MG63 (cell line): ENCODE measurements at regions not wholly inside any gene's neighbourhood (a gene's known extent, or its start where the extent isn't known, plus 50 kb on each side); places are given as distances from the start of the nearest gene placed in this dataset.

Experiments used
- DNase-seq: peaks from one replicate; pipeline ENCODE4 v3.0.0-alpha.2; 2020
- H3K27me3 ChIP-seq: fragments of 250-450 bp; sonication (Bioruptor Pico); 2 replicates; pipeline ENCODE4 v1.5.1; 2020; ENCODE audit warnings: mild to moderate bottlenecking, moderate library complexity
- H3K36me3 ChIP-seq: fragments of 250-450 bp; sonication (Bioruptor Pico); 2 replicates; pipeline ENCODE4 v1.5.1; 2020; ENCODE audit warnings: mild to moderate bottlenecking, moderate library complexity
- H3K4me3 ChIP-seq: fragments of 250-450 bp; sonication (Bioruptor Pico); 2 replicates; pipeline ENCODE4 v1.5.1; 2020; ENCODE audit warnings: mild to moderate bottlenecking, moderate library complexity
- H3K9me3 ChIP-seq: fragments of 250-450 bp; sonication (Bioruptor Pico); 2 replicates; pipeline ENCODE4 v1.5.1; 2020; ENCODE audit warnings: mild to moderate bottlenecking, moderate library complexity

GRCh38 chr15:57767481-57767880, 61.0 kb downstream of the POLR2M start:
- Histone ChIP-seq H3K9me3 (no peaks in the 10 kb centered on the region), H3K4me3 (no peak overlapping the region), H3K27me3 (no peaks in the 10 kb centered on the region), H3K36me3 (no peaks in the 10 kb centered on the region)
- DNase-seq = no peak

- no peaks in the 10 kb centered on the region for H3K27me3 ChIP-seq
Observed at GRCh38 chr15:57769266-57769665, 62.8 kb downstream of the POLR2M start.

GRCh38 chr15:57770495-57770894, 64.0 kb downstream of the POLR2M start:
- H3K4me3 ChIP-seq = no peak overlapping the region

More at GRCh38 chr15:57769266-57769665, 62.8 kb downstream of the POLR2M start:
- no peaks in the 10 kb centered on the region for H3K9me3 ChIP-seq
- DNase-seq = peak; percentile 73
- no peak overlapping the region for H3K4me3 ChIP-seq
- no peaks in the 10 kb centered on the region for H3K36me3 ChIP-seq

GRCh38 chr15:57772223-57772957, 65.9 kb downstream of the POLR2M start:
- no peaks in the 10 kb centered on the region for H3K36me3 ChIP-seq
- H3K4me3 ChIP-seq = no peak overlapping the region
- H3K27me3 ChIP-seq = no peaks in the 10 kb centered on the region
- H3K9me3 ChIP-seq = no peaks in the 10 kb centered on the region
- peak; percentile 6 for DNase-seq

More at GRCh38 chr15:57770495-57770894, 64.0 kb downstream of the POLR2M start:
- Histone ChIP-seq H3K27me3 (no peaks in the 10 kb centered on the region), H3K36me3 (no peaks in the 10 kb centered on the region), H3K9me3 (no peaks in the 10 kb centered on the region)
- no peak for DNase-seq

- H3K27me3 ChIP-seq = no peaks in the 10 kb centered on the region
- H3K36me3 ChIP-seq = no peaks in the 10 kb centered on the region
- H3K9me3 ChIP-seq = no peaks in the 10 kb centered on the region
- DNase-seq = no peak
- no peak overlapping the region for H3K4me3 ChIP-seq
Observed at GRCh38 chr15:57773051-57773450, 66.5 kb downstream of the POLR2M start.

- H3K27me3 ChIP-seq = no peaks in the 10 kb centered on the region
- no peaks in the 10 kb centered on the region for H3K36me3 ChIP-seq
- H3K9me3 ChIP-seq = no peaks in the 10 kb centered on the region
- no peak overlapping the region for H3K4me3 ChIP-seq
- no peak for DNase-seq
Observed at GRCh38 chr15:57777003-57777402, 70.5 kb downstream of the POLR2M start.

- Histone ChIP-seq H3K4me3 (no peak overlapping the region), H3K9me3 (no peaks in the 10 kb centered on the region), H3K27me3 (no peaks in the 10 kb centered on the region), H3K36me3 (no peaks in the 10 kb centered on the region)
- DNase-seq = no peak
Observed at GRCh38 chr15:57780471-57780870, 74.0 kb downstream of the POLR2M start.

- H3K27me3 ChIP-seq = no peaks in the 10 kb centered on the region; the same call in 1 of the 2 replicates
- H3K4me3 ChIP-seq = no peak overlapping the region
- H3K9me3 ChIP-seq = no peaks in the 10 kb centered on the region
- H3K36me3 ChIP-seq = no peaks in the 10 kb centered on the region
- DNase-seq = no peak
Observed at GRCh38 chr15:57782731-57783130, 76.2 kb downstream of the POLR2M start.

GRCh38 chr15:57784081-57784511, 77.6 kb downstream of the POLR2M start:
- Histone ChIP-seq H3K36me3 (no peaks in the 10 kb centered on the region), H3K4me3 (no peak overlapping the region), H3K9me3 (no peaks in the 10 kb centered on the region), H3K27me3 (no peaks in the 10 kb centered on the region; the same call in 1 of the 2 replicates)
- peak; percentile 87 for DNase-seq

- Histone ChIP-seq H3K27me3 (no peaks in the 10 kb centered on the region; the same call in 1 of the 2 replicates), H3K4me3 (no peak overlapping the region), H3K36me3 (no peaks in the 10 kb centered on the region), H3K9me3 (no peaks in the 10 kb centered on the region)
- DNase-seq = peak; percentile 39
Observed at GRCh38 chr15:57785039-57785438, 78.5 kb downstream of the POLR2M start.

GRCh38 chr15:57785959-57786358, 79.4 kb downstream of the POLR2M start:
- no peak overlapping the region for H3K4me3 ChIP-seq
- H3K27me3 ChIP-seq = no peaks in the 10 kb centered on the region; the same call in 1 of the 2 replicates
- H3K36me3 ChIP-seq = no peaks in the 10 kb centered on the region
- DNase-seq = no peak
- no peaks in the 10 kb centered on the region for H3K9me3 ChIP-seq

- Histone ChIP-seq H3K9me3 (no peaks in the 10 kb centered on the region), H3K27me3 (no peaks in the 10 kb centered on the region; the same call in 1 of the 2 replicates), H3K4me3 (no peak overlapping the region), H3K36me3 (no peaks in the 10 kb centered on the region)
- no peak for DNase-seq
Observed at GRCh38 chr15:57789225-57789624, 82.7 kb downstream of the POLR2M start.

GRCh38 chr15:57792724-57793449, 86.4 kb downstream of the POLR2M start:
- H3K27me3 ChIP-seq = no peaks in the 10 kb centered on the region; the same call in 1 of the 2 replicates
- no peaks in the 10 kb centered on the region for H3K9me3 ChIP-seq
- no peaks in the 10 kb centered on the region for H3K36me3 ChIP-seq
- DNase-seq = no peak
- H3K4me3 ChIP-seq = no peak overlapping the region

GRCh38 chr15:57795261-57795660, 88.7 kb downstream of the POLR2M start:
- no peaks in the 10 kb centered on the region for H3K36me3 ChIP-seq
- H3K27me3 ChIP-seq = no peaks in the 10 kb centered on the region
- no peaks in the 10 kb centered on the region for H3K9me3 ChIP-seq
- no peak for DNase-seq
- no peak overlapping the region for H3K4me3 ChIP-seq

GRCh38 chr15:57796146-57796545, 89.6 kb downstream of the POLR2M start:
- Histone ChIP-seq H3K36me3 (no peaks in the 10 kb centered on the region), H3K27me3 (no peaks in the 10 kb centered on the region)
- no peak for DNase-seq

GRCh38 chr15:57797110-57797509, 90.6 kb downstream of the POLR2M start:
- no peak for DNase-seq
- Histone ChIP-seq H3K4me3 (no peak overlapping the region), H3K9me3 (no peaks in the 10 kb centered on the region), H3K36me3 (no peaks in the 10 kb centered on the region), H3K27me3 (no peaks in the 10 kb centered on the region)

More at GRCh38 chr15:57796146-57796545, 89.6 kb downstream of the POLR2M start:
- Histone ChIP-seq H3K9me3 (no peaks in the 10 kb centered on the region), H3K4me3 (no peak overlapping the region)

GRCh38 chr15:57797568-57798267, 91.2 kb downstream of the POLR2M start:
- no peak for DNase-seq
- Histone ChIP-seq H3K27me3 (no peaks in the 10 kb centered on the region), H3K4me3 (no peak overlapping the region), H3K36me3 (no peaks in the 10 kb centered on the region), H3K9me3 (no peaks in the 10 kb centered on the region)
